ENCODE measurements at regions not wholly inside any gene's neighbourhood (a gene's known extent, or its start where the extent isn't known, plus 50 kb on each side); places are given as distances from the start of the nearest gene placed in this dataset.

GRCh38 chr3:157921811-157922210, 184.4 kb downstream of the SHOX2 start:
- H3K36me3 ChIP-seq (ENCODE audit: insufficient read depth, insufficient read length, low read length) = no peaks in the 10 kb centered on the region
- no peak overlapping the region for H3K4me3 ChIP-seq (ENCODE audit: insufficient read length, low read depth)
- H3K27me3 ChIP-seq (ENCODE audit: insufficient read depth, insufficient read length) = no peaks in the 10 kb centered on the region
- H3K9me3 ChIP-seq (ENCODE audit: insufficient read depth, low read length) = no peaks in the 10 kb centered on the region
- no peak overlapping the region for H3K9ac ChIP-seq (ENCODE audit: insufficient read length, low read depth)
- DNase-seq (ENCODE audit: low read depth, low spot score) = no peak
- no peaks in the 10 kb centered on the region for H3K4me1 ChIP-seq (ENCODE audit: insufficient read depth, insufficient read length)
- TF ChIP-seq YY1 (IDR thresholded peaks at IDR 0.05; ENCODE audit: insufficient read depth, insufficient read length) = no peak
- no peak for TF ChIP-seq SUZ12 (IDR thresholded peaks at IDR 0.05; ENCODE audit: extremely low read depth, insufficient read depth, insufficient read length)
- TF ChIP-seq ZNF274 (IDR thresholded peaks at IDR 0.05; ENCODE audit: low read depth, low read length) = no peak

DNA sequence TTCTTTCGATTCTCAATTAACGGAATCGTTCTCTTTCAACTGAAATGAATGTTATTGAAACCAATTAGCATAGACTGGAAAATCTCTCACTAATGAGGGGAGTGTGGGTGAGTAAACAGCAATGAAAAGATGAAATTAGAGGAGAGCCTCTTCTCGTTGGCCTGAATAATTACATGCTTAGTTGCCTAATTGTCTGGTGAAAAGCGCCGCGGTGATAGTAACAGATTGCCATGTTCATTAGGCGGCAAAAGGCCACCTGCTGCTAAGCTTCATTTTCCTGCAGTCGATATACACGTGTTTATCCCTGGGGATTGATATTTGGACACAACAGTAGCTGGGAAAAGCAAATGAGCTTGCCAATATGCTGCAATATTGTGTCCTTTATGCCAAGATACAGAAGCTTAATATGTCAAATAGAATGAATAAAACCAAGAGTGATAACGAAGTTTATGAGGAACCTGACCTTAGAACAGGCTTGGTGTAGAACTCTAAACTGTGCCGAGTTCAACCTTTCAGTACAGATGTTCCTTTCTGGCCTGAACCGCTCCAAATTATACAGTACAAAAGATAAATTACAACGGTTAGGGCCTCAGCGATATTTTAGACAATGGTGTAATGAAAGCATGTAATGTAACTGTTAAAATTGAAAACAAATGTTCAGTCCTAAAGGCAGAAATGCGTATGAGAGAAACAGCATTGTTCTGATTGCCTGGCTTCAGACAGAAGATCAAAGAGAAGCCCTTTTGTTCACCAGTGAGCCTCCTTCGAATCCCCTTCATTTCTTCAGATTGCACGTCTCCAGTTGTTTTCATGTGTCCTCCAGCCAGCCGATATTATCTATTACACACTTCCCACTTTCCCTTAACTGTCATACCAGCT, 185.2 kb downstream of the SHOX2 start:
- TF ChIP-seq YY1 (IDR thresholded peaks at IDR 0.05; ENCODE audit: insufficient read depth, insufficient read length) (no peak), SUZ12 (IDR thresholded peaks at IDR 0.05; ENCODE audit: extremely low read depth, insufficient read depth, insufficient read length) (no peak), ZNF274 (IDR thresholded peaks at IDR 0.05; ENCODE audit: low read depth, low read length) (no peak)
- DNase-seq (ENCODE audit: low read depth, low spot score) = no peak

GRCh38 chr3:157919319-157919887, 186.8 kb downstream of the SHOX2 start:
- DNase-seq (ENCODE audit: low read depth, low spot score) = no peak
- Histone ChIP-seq H3K4me3 (ENCODE audit: insufficient read length, low read depth) (no peak overlapping the region), H3K36me3 (ENCODE audit: insufficient read depth, insufficient read length, low read length) (no peaks in the 10 kb centered on the region), H3K9ac (ENCODE audit: insufficient read length, low read depth) (no peak overlapping the region), H3K9me3 (ENCODE audit: insufficient read depth, low read length) (no peaks in the 10 kb centered on the region), H3K4me1 (ENCODE audit: insufficient read depth, insufficient read length) (no peaks in the 10 kb centered on the region), H3K27me3 (ENCODE audit: insufficient read depth, insufficient read length) (no peaks in the 10 kb centered on the region)
- no peak for TF ChIP-seq SUZ12 (IDR thresholded peaks at IDR 0.05; ENCODE audit: extremely low read depth, insufficient read depth, insufficient read length)
- TF ChIP-seq ZNF274 (IDR thresholded peaks at IDR 0.05; ENCODE audit: low read depth, low read length) = no peak
- no peak for TF ChIP-seq YY1 (IDR thresholded peaks at IDR 0.05; ENCODE audit: insufficient read depth, insufficient read length)

More for the DNA sequence above, 185.2 kb downstream of the SHOX2 start:
- Histone ChIP-seq H3K9me3 (ENCODE audit: insufficient read depth, low read length) (no peaks in the 10 kb centered on the region), H3K4me1 (ENCODE audit: insufficient read depth, insufficient read length) (no peaks in the 10 kb centered on the region), H3K9ac (ENCODE audit: insufficient read length, low read depth) (no peak overlapping the region), H3K27me3 (ENCODE audit: insufficient read depth, insufficient read length) (no peaks in the 10 kb centered on the region), H3K36me3 (ENCODE audit: insufficient read depth, insufficient read length, low read length) (no peaks in the 10 kb centered on the region), H3K4me3 (ENCODE audit: insufficient read length, low read depth) (no peak overlapping the region)

DNA sequence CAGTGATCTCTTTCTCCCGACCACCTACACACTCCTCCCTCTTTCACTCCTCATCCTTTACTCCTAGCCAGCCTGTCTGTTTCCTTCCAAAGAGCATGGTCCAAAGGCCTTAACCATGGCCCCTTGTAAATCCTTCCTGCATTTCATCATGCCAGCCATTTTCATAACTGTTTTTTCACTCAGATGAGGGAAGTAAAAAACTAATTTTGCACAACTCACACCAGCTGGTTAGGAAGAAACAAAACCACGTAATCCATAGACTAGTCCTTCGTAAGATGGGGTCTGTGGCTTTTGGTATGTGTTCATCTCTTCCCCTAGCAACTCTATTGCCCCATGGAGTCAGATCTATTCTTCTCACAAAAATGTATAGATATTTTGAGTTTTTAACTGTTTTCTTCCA, 187.8 kb downstream of the SHOX2 start:
- Histone ChIP-seq H3K9ac (ENCODE audit: insufficient read length, low read depth) (no peak overlapping the region), H3K9me3 (ENCODE audit: insufficient read depth, low read length) (no peaks in the 10 kb centered on the region), H3K4me1 (ENCODE audit: insufficient read depth, insufficient read length) (no peaks in the 10 kb centered on the region), H3K36me3 (ENCODE audit: insufficient read depth, insufficient read length, low read length) (no peaks in the 10 kb centered on the region), H3K4me3 (ENCODE audit: insufficient read length, low read depth) (no peak overlapping the region), H3K27me3 (ENCODE audit: insufficient read depth, insufficient read length) (no peaks in the 10 kb centered on the region)
- TF ChIP-seq SUZ12 (IDR thresholded peaks at IDR 0.05; ENCODE audit: extremely low read depth, insufficient read depth, insufficient read length) = no peak
- no peak for TF ChIP-seq YY1 (IDR thresholded peaks at IDR 0.05; ENCODE audit: insufficient read depth, insufficient read length)
- TF ChIP-seq ZNF274 (IDR thresholded peaks at IDR 0.05; ENCODE audit: low read depth, low read length) = no peak
- DNase-seq (ENCODE audit: low read depth, low spot score) = no peak

- H3K9ac ChIP-seq (ENCODE audit: insufficient read length, low read depth) = no peak overlapping the region
- H3K4me3 ChIP-seq (ENCODE audit: insufficient read length, low read depth) = no peak overlapping the region
- no peaks in the 10 kb centered on the region for H3K36me3 ChIP-seq (ENCODE audit: insufficient read depth, insufficient read length, low read length)
- DNase-seq (ENCODE audit: low read depth, low spot score) = no peak
- TF ChIP-seq ZNF274 (IDR thresholded peaks at IDR 0.05; ENCODE audit: low read depth, low read length) (no peak), YY1 (IDR thresholded peaks at IDR 0.05; ENCODE audit: insufficient read depth, insufficient read length) (no peak), SUZ12 (IDR thresholded peaks at IDR 0.05; ENCODE audit: extremely low read depth, insufficient read depth, insufficient read length) (no peak)
- H3K27me3 ChIP-seq (ENCODE audit: insufficient read depth, insufficient read length) = no peaks in the 10 kb centered on the region
- H3K9me3 ChIP-seq (ENCODE audit: insufficient read depth, low read length) = no peaks in the 10 kb centered on the region
- H3K4me1 ChIP-seq (ENCODE audit: insufficient read depth, insufficient read length) = no peaks in the 10 kb centered on the region
These were observed 189.5 kb downstream of the SHOX2 start for GRCh38 chr3:157916672-157917071.

- Histone ChIP-seq H3K36me3 (ENCODE audit: insufficient read depth, insufficient read length, low read length) (no peaks in the 10 kb centered on the region), H3K9ac (ENCODE audit: insufficient read length, low read depth) (no peak overlapping the region), H3K9me3 (ENCODE audit: insufficient read depth, low read length) (no peaks in the 10 kb centered on the region), H3K27me3 (ENCODE audit: insufficient read depth, insufficient read length) (no peaks in the 10 kb centered on the region), H3K4me3 (ENCODE audit: insufficient read length, low read depth) (no peak overlapping the region), H3K4me1 (ENCODE audit: insufficient read depth, insufficient read length) (no peaks in the 10 kb centered on the region)
- DNase-seq (ENCODE audit: low read depth, low spot score) = no peak
- TF ChIP-seq YY1 (IDR thresholded peaks at IDR 0.05; ENCODE audit: insufficient read depth, insufficient read length) (no peak), ZNF274 (IDR thresholded peaks at IDR 0.05; ENCODE audit: low read depth, low read length) (no peak), SUZ12 (IDR thresholded peaks at IDR 0.05; ENCODE audit: extremely low read depth, insufficient read depth, insufficient read length) (no peak)
These were observed 191.3 kb downstream of the SHOX2 start for GRCh38 chr3:157914882-157915281.

- Histone ChIP-seq H3K9ac (ENCODE audit: insufficient read length, low read depth) (no peak overlapping the region), H3K9me3 (ENCODE audit: insufficient read depth, low read length) (no peaks in the 10 kb centered on the region), H3K4me1 (ENCODE audit: insufficient read depth, insufficient read length) (no peaks in the 10 kb centered on the region), H3K4me3 (ENCODE audit: insufficient read length, low read depth) (no peak overlapping the region), H3K27me3 (ENCODE audit: insufficient read depth, insufficient read length) (no peaks in the 10 kb centered on the region), H3K36me3 (ENCODE audit: insufficient read depth, insufficient read length, low read length) (no peaks in the 10 kb centered on the region)
- no peak for DNase-seq (ENCODE audit: low read depth, low spot score)
- TF ChIP-seq ZNF274 (IDR thresholded peaks at IDR 0.05; ENCODE audit: low read depth, low read length) = no peak
- TF ChIP-seq YY1 (IDR thresholded peaks at IDR 0.05; ENCODE audit: insufficient read depth, insufficient read length) = no peak
- TF ChIP-seq SUZ12 (IDR thresholded peaks at IDR 0.05; ENCODE audit: extremely low read depth, insufficient read depth, insufficient read length) = no peak
These were observed 192.5 kb downstream of the SHOX2 start for GRCh38 chr3:157913741-157914150.

Measured in NT2/D1 (cell line).